B cell (primary cell): ENCODE measurements at regions not wholly inside any gene's neighbourhood (a gene's known extent, or its start where the extent isn't known, plus 50 kb on each side); places are given as distances from the start of the nearest gene placed in this dataset.

Source experiments
- EZH2 ChIP-seq: IDR thresholded peaks from 2 replicates; pipeline ENCODE4 v1.6.1; 2012; ENCODE audit warnings: borderline replicate concordance, low read depth, mild to moderate bottlenecking, moderate library complexity, low read length; ENCODE audit not compliant: insufficient read depth, poor library complexity, severe bottlenecking
- TF ChIP-seq, protein P1 (sequence below): fragments of 200-600 bp; IDR thresholded peaks from one replicate; pipeline ENCODE4 v1.8.0; 2022; ENCODE audit warnings: antibody characterized with exemption, mild to moderate bottlenecking

DNA sequence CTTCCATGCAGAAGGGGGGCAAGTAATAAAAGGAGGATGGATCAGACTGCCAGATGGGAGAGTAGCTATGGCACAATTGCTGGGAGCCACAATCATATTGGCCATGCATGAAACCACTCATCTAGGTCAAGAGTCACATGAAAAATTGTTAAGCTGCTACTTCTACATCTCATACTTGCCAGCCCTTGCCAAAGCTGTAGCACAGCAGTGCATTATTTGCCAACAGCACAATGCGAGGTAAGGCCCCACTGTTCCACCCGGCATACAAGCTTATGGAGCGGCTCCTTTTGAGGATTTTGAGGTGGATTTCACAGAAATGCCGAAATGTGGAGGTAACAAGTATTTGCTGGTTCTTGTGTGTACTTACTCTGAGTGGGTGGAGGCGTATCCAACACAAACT lies 109.9 kb upstream of the EPB41L4A start:
- TF ChIP-seq, protein P1, sequence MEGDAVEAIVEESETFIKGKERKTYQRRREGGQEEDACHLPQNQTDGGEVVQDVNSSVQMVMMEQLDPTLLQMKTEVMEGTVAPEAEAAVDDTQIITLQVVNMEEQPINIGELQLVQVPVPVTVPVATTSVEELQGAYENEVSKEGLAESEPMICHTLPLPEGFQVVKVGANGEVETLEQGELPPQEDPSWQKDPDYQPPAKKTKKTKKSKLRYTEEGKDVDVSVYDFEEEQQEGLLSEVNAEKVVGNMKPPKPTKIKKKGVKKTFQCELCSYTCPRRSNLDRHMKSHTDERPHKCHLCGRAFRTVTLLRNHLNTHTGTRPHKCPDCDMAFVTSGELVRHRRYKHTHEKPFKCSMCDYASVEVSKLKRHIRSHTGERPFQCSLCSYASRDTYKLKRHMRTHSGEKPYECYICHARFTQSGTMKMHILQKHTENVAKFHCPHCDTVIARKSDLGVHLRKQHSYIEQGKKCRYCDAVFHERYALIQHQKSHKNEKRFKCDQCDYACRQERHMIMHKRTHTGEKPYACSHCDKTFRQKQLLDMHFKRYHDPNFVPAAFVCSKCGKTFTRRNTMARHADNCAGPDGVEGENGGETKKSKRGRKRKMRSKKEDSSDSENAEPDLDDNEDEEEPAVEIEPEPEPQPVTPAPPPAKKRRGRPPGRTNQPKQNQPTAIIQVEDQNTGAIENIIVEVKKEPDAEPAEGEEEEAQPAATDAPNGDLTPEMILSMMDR, result no peak
- TF ChIP-seq EZH2, result no peak
